ENCODE measurements at regions not wholly inside any gene's neighbourhood (a gene's known extent, or its start where the extent isn't known, plus 50 kb on each side); places are given as distances from the start of the nearest gene placed in this dataset.

DNA sequence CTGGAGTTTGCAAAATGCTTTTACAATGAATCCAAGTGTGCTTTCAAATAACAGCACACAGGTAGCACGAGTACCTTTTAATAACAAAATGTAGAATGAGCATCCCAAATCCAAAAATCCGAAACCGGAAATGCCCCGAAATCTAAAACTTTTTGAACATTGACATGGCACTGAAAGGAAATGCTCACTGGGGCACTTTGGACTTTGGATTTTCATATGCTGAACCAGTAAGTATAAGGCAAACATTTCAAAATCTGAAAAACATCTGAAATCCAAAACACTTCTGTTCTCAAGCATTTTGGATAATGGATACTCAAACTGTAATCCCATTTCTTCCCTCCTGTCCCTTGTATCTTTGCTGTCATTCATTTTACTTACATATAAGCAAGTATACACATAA lies 50.1 kb downstream of the GCNT4 start:
- Histone ChIP-seq H4K20me1 (ENCODE audit: control insufficient read depth, insufficient read depth, low read depth, low read length) (no peaks in the 10 kb centered on the region), H3F3A (ENCODE audit: control insufficient read depth, insufficient read depth) (no peaks in the 10 kb centered on the region), H3K9me3 (ENCODE audit: control insufficient read depth, insufficient read depth, low read length) (peaks cover 4% of the 10 kb centered on the region), H3K4me1 (ENCODE audit: control insufficient read depth, low read length) (no peaks in the 10 kb centered on the region), H3K27ac (ENCODE audit: low read depth, low read length) (no peak overlapping the region), H3K4me2 (ENCODE audit: low read length) (no peak overlapping the region), H3K4me3 (ENCODE audit: low read length) (no peak overlapping the region), H3K9me2 (replicated peaks; ENCODE audit: control insufficient read depth, low read length) (no peaks in the 10 kb centered on the region), H3K36me3 (ENCODE audit: control insufficient read depth, low read length) (no peaks in the 10 kb centered on the region), H3K27me3 (ENCODE audit: control insufficient read depth, low read length) (no peaks in the 10 kb centered on the region), H3K79me2 (ENCODE audit: control insufficient read depth, low read length) (no peaks in the 10 kb centered on the region)
- TF ChIP-seq, protein P1, sequence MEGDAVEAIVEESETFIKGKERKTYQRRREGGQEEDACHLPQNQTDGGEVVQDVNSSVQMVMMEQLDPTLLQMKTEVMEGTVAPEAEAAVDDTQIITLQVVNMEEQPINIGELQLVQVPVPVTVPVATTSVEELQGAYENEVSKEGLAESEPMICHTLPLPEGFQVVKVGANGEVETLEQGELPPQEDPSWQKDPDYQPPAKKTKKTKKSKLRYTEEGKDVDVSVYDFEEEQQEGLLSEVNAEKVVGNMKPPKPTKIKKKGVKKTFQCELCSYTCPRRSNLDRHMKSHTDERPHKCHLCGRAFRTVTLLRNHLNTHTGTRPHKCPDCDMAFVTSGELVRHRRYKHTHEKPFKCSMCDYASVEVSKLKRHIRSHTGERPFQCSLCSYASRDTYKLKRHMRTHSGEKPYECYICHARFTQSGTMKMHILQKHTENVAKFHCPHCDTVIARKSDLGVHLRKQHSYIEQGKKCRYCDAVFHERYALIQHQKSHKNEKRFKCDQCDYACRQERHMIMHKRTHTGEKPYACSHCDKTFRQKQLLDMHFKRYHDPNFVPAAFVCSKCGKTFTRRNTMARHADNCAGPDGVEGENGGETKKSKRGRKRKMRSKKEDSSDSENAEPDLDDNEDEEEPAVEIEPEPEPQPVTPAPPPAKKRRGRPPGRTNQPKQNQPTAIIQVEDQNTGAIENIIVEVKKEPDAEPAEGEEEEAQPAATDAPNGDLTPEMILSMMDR (IDR thresholded peaks at IDR 0.05; ENCODE audit: low read depth, low read length, poor library complexity, severe bottlenecking) = no peak
- TF ChIP-seq EZH2phosphoT487 (IDR thresholded peaks at IDR 0.05; ENCODE audit: borderline replicate concordance, low read length) = no peak

DNA sequence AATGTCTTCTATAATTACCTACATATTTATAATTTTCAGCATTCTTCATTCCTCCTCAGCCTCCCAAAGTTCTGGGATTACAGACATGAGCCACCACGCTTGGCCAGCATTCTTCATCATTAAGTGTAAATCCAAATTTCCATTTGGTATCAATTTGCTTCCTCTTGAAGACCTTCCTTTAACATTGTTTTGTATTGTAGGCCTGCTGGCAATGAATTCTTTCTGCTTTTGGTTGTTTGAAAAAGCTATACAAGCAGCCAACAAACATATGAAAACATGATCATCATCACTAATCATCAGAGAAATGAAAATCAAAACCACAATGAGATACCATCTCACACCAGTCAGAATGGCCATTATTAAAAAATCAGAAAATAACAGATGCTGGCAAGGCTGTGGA lies 56.4 kb downstream of the GCNT4 start:
- TF ChIP-seq EZH2phosphoT487 (IDR thresholded peaks at IDR 0.05; ENCODE audit: borderline replicate concordance, low read length) = no peak
- TF ChIP-seq, protein P1 (IDR thresholded peaks at IDR 0.05; ENCODE audit: low read depth, low read length, poor library complexity, severe bottlenecking) = no peak
- Histone ChIP-seq H3F3A (ENCODE audit: control insufficient read depth, insufficient read depth) (no peaks in the 10 kb centered on the region), H3K27ac (ENCODE audit: low read depth, low read length) (no peak overlapping the region), H3K27me3 (ENCODE audit: control insufficient read depth, low read length) (no peaks in the 10 kb centered on the region), H3K9me2 (replicated peaks; ENCODE audit: control insufficient read depth, low read length) (no peaks in the 10 kb centered on the region), H3K4me2 (ENCODE audit: low read length) (no peak overlapping the region), H3K4me1 (ENCODE audit: control insufficient read depth, low read length) (no peaks in the 10 kb centered on the region), H3K36me3 (ENCODE audit: control insufficient read depth, low read length) (no peaks in the 10 kb centered on the region), H3K79me2 (ENCODE audit: control insufficient read depth, low read length) (no peaks in the 10 kb centered on the region), H4K20me1 (ENCODE audit: control insufficient read depth, insufficient read depth, low read depth, low read length) (no peaks in the 10 kb centered on the region), H3K9me3 (ENCODE audit: control insufficient read depth, insufficient read depth, low read length) (no peaks in the 10 kb centered on the region), H3K4me3 (ENCODE audit: low read length) (no peak overlapping the region)

DNA sequence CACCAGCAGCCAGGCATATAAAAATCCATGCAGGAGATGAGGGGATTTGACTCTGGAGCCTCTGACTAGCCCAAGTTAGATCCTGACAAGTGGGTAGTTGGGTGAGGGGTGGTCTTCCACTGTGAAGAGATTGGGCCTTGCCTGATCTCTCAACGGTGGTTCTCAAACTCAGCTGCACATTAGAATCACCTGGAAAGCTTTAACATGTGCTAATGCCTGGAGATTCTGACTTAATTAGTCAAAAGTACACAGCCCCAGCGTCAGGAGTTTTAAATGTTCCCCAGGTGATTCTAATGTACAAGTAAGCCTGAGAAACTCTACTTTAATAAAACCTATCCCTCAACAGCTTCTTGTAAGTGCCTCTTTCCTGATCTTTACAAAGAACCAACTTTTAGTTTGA lies 57.5 kb downstream of the GCNT4 start:
- no peaks in the 10 kb centered on the region for H4K20me1 ChIP-seq (ENCODE audit: control insufficient read depth, insufficient read depth, low read depth, low read length)
- no peaks in the 10 kb centered on the region for H3K4me1 ChIP-seq (ENCODE audit: control insufficient read depth, low read length)
- H3K9me3 ChIP-seq (ENCODE audit: control insufficient read depth, insufficient read depth, low read length) = no peaks in the 10 kb centered on the region
- H3K27me3 ChIP-seq (ENCODE audit: control insufficient read depth, low read length) = no peaks in the 10 kb centered on the region
- no peak overlapping the region for H3K4me2 ChIP-seq (ENCODE audit: low read length)
- H3K79me2 ChIP-seq (ENCODE audit: control insufficient read depth, low read length) = no peaks in the 10 kb centered on the region
- H3K9me2 ChIP-seq (replicated peaks; ENCODE audit: control insufficient read depth, low read length) = no peaks in the 10 kb centered on the region
- no peak for TF ChIP-seq EZH2phosphoT487 (IDR thresholded peaks at IDR 0.05; ENCODE audit: borderline replicate concordance, low read length)
- TF ChIP-seq, protein P1 (IDR thresholded peaks at IDR 0.05; ENCODE audit: low read depth, low read length, poor library complexity, severe bottlenecking) = no peak
- H3K36me3 ChIP-seq (ENCODE audit: control insufficient read depth, low read length) = no peaks in the 10 kb centered on the region
- H3K27ac ChIP-seq (ENCODE audit: low read depth, low read length) = no peak overlapping the region
- H3K4me3 ChIP-seq (ENCODE audit: low read length) = no peak overlapping the region
- H3F3A ChIP-seq (ENCODE audit: control insufficient read depth, insufficient read depth) = no peaks in the 10 kb centered on the region

DNA sequence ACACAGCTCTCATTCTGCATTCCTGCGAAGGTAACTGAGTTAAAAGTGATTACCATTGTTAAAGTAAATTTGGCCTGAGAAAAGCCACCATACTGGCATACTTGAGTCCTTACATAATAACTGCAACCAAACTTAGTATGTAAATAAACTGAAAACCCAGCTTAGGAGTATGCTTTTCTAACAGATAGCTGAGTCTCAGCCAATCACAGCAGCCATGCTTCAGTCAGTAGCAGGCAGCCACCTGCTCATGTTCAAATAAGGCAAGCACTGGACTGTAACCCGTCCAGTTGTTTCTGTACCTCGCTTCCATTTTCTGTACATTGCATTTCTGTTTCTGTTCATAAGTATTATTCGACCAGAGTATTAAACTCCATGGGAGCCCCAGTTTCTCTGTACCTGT lies 58.6 kb downstream of the GCNT4 start:
- Histone ChIP-seq H3K4me2 (ENCODE audit: low read length) (no peak overlapping the region), H4K20me1 (ENCODE audit: control insufficient read depth, insufficient read depth, low read depth, low read length) (no peaks in the 10 kb centered on the region), H3F3A (ENCODE audit: control insufficient read depth, insufficient read depth) (no peaks in the 10 kb centered on the region), H3K79me2 (ENCODE audit: control insufficient read depth, low read length) (no peaks in the 10 kb centered on the region), H3K9me2 (replicated peaks; ENCODE audit: control insufficient read depth, low read length) (no peaks in the 10 kb centered on the region), H3K9me3 (ENCODE audit: control insufficient read depth, insufficient read depth, low read length) (no peaks in the 10 kb centered on the region), H3K36me3 (ENCODE audit: control insufficient read depth, low read length) (no peaks in the 10 kb centered on the region), H3K27ac (ENCODE audit: low read depth, low read length) (no peak overlapping the region), H3K27me3 (ENCODE audit: control insufficient read depth, low read length) (no peaks in the 10 kb centered on the region), H3K4me1 (ENCODE audit: control insufficient read depth, low read length) (no peaks in the 10 kb centered on the region), H3K4me3 (ENCODE audit: low read length) (no peak overlapping the region)
- TF ChIP-seq, protein P1 (IDR thresholded peaks at IDR 0.05; ENCODE audit: low read depth, low read length, poor library complexity, severe bottlenecking) = no peak
- TF ChIP-seq EZH2phosphoT487 (IDR thresholded peaks at IDR 0.05; ENCODE audit: borderline replicate concordance, low read length) = no peak
